Daoy (cell line): ENCODE measurements at regions not wholly inside any gene's neighbourhood (a gene's known extent, or its start where the extent isn't known, plus 50 kb on each side); places are given as distances from the start of the nearest gene placed in this dataset.
"Not testable (repeated sequence)": the region's sequence is repeated elsewhere in the genome, so short reads cannot be mapped to it uniquely, and the experiment has no call there.

Source experiments
- DNase-seq: peaks from one replicate; pipeline ENCODE4 v3.0.0-alpha.2; 2015; ENCODE audit warnings: low read depth

DNA sequence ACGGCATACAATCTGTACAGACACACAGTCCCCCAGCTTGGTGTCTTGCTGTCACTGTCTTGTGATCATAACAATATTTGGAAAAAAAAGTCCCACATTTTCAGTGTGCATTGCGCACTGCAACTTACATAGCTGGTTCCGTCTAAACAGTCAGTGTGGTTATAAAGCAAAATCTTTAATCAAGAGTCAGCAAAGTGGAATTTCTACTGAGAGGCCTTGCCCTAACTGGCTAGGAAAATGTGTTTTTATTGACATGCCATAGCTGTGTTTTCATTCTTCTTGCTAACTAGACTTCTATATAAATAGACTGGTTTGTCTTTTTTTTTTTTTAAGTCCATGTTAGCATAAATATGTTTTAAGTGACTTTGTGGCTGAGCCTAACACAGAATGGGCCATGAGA, 174.8 kb downstream of the POLR2M start:
- DNase-seq: no peak

DNA sequence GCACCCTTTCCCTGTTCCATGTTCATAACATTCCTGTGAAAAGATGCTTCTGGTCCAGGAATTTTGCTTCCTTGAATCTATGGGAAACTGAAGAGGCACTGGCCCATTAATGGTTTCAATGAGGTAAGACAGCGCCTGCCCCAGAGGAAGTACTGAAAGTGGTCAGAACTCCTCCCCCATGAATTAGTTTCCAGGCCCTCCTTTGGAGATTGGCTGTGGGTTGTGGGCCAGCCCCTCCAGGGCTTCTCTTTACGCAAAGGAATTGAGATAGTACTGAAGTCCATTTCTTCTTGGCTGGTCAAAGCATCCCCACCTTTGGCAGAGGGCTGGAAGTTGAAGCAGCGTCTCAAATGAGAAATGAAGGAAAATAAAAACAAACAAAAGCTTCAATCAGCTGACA, 175.5 kb downstream of the POLR2M start:
- no peak for DNase-seq

DNA sequence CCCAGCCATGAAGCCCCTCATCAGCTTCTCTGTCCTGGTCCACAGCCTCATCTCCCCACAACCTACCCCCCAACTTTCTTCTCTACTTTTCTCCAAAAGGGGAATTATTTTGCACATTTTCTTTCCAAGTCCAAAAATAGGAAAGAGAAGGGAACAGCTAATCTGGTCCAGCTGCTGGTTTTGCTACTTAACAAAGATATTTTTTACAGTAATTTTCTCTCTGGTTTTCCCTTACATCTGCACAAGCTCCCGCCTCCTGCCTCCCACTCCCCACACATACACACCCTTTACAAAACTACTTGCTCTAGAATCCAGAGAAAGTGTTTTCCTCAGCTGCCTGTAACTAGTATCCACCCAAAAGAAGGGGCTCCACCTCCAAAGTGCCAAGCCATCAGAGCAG, 177.2 kb downstream of the POLR2M start:
- no peak for DNase-seq

DNA sequence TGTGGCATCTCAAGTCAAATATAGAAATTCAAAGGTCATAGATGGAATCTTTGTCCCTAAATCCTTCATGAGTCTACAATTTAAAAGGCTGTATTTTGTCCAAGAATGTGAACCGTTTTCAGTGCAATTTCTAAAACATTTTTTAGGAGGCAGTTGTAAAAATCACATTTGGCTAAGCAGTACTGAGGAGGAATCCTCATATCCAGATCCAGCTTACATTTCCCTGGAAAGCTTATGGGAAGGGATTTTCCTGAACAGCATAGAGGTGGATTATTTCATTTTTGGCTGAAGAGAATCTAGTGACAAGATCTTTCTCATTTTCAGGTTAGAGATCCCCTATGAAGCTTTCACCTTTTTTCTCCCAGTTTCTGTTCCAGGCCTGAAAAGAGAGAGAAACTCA, 178.4 kb downstream of the POLR2M start:
- DNase-seq: no peak

DNA sequence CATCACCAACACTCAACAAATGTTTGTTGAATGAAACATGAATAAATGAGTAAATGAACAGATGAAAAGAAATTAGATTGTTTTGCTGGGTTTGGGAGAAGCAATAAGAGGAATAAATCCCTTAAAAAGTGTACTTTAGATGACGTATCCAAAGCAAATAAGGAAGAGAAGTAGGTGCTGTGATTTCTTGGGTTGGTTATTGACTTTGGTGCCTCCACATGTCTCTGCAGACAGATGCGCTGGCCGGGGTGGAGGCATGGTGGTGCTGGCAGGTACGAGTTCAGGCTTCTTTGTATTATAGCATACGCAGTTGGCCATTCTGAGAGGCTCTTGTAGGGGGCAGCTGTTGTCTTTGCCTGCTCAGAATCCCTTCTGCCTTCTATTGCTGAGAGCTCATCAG, 178.9 kb downstream of the POLR2M start:
- no peak for DNase-seq

DNA sequence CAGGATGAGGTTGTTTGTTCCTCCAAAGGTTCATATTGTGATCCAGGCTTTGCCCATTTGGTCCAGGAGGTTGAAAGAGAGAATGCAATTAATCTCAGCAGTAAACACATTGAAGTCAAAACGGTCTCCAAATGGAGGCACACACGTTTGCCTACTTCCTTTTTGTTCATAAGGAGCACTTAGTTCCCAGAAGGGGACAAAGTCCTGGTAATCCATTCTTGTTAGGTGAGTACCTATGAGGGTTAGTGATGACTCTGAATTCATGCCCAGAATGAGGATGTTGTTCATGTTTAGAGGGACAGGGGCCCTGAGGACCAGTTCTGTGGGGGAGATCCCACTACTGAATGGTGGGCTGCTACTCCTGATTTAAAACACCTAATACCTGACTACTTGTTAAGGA, 177.7 kb downstream of the ALDH1A2 start:
- DNase-seq: no peak

DNA sequence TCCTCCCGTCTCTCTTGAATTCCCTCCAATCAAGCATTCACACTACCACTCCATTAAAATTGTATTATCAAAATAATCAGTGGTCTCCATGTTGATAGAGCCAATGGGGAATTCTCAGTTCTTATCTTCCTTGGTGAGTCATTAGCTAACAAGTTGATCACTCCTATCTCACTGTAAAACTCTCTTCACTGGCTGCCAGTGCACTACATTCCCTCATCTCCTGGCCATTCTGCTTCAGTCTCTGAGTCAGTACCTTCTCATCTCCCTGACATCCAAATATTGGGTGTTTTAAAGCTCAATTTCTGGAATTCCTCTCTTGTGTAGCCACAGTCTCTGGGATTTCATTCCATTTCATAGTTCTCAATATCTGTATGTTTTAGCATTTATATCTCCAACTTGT, 175.2 kb downstream of the ALDH1A2 start:
- DNase-seq: peak; percentile 48

DNA sequence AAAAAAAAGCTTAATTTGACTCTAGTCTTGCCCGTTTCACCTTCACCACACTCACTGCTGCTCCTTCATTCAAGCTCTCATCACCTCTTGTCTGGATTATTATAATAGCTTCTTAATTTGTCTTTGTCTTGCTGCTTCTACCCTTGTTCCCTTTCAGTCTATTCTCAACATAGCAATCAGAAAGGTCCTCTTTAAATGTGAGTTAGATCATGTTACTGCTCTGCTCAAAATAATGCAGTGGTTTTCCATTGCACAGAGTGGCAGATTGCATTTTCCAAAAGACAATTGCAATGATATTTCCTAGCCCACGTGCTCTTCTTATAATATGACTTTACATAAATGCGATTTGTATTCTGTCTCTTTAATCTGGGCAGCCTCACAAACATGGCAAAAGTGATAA, 174.6 kb downstream of the ALDH1A2 start:
- no peak for DNase-seq

DNA sequence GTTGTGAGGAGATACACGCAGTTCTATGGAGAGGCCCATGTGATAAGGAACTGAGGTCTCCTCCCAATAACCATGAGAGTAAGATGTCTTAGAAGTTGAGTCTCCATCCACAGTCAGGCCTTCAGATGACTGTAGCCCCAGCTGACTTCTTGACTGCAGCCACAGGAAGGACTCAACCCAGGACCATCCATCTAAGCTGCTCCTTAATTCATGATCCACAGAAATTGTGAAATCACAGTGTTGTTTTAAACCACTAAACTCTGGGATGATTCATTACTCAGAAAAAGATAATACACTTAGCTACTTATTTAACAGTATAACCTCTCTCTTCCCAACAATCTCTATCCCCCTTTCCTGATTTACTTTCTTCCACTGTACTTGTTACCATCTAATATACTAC, 173.3 kb downstream of the ALDH1A2 start:
- DNase-seq: no peak

DNA sequence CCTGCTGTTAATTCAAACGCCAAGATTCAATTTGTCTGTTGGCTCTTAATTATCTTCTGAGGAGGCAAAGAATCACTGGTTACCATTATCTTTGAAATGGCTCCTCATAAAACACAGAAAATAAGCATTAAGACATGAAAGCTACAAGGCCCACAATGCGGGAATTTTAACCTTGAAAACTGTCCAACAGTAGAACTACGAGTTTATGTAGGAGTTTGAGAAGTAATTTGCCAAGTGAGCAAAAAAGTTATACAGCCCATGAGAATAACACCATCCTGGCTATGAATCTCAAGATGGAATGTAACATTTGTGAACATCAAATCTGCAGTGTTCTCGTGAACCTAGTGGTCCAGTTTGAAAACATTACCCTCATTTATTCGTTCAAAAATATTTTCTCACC, 172.5 kb downstream of the ALDH1A2 start:
- no peak for DNase-seq

DNA sequence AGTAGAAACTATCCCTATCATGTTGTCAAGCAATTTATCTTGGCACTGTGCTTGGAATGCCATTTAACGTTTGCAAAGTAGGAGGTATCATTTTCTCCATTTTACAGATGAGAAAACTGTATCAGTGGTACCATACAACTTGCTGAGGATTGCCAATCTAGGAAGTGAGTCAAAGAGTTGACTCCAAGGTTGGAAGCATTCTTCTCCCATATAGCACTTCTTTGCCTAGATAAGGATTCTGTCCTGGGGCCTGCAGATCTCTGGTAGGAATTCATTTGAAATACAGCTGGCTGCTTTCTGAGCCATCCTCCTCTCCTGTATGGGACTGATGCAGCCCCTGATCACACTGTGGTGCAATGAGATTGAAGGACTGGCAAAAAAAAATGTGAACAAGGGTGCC, 170.2 kb downstream of the ALDH1A2 start:
- no peak for DNase-seq

DNA sequence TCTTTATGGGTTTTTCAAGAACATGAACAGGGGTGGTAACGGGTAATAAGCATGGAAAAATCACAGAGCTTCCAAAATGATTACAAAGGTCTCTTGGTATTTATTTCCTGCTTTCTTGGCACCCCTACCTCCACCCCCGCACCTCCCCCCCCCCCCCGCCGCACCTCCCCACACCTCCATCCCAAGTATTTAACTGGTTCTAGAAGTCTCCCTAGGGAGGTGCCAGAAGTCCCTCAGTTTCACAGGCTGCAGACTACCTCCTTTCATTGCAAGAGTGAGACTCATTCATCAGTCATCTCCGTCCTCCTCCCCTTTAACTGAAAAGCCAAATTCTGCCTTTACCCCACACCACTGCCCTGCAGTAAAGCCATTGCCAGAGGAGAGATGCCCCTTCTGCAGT, 169.4 kb downstream of the ALDH1A2 start:
- DNase-seq: no peak

DNA sequence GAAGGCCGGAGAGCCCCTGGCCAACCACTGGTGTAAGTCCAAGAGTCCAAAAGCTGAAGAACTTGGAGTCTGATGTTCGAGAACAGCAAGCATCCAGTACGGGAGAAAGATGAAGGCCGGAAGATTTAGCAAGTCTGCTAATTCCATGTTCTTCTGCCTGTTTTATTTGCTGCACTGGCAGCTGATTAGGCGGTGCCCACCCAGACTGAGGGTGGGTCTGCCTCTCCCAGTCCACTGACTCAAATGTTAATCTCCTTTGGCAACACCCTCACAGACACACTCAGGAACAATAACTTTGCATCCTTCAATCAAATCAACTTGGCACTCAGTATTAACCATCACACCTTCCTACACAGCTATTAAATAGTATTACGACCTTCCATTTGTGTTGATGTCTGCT, 168.6 kb downstream of the ALDH1A2 start:
- DNase-seq: not testable (repeated sequence)

DNA sequence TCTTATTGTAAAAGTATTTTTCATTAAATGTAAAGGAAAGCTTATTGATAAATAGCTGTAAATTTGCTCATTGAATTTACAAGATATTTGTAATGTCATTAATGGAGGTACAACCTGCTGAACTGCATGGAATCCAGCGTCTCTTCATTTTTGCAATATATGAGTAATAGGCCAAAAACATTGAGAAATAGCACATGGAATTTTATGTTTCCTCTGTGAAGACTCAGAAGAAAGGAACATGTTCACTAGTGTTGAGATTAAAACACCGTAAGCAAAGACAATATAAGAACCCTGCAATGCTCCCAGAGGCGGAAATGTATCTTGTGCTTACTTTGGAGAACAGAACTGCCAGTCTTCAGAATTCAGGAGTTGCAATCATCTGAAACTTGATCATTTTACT, 167.6 kb downstream of the ALDH1A2 start:
- no peak for DNase-seq

DNA sequence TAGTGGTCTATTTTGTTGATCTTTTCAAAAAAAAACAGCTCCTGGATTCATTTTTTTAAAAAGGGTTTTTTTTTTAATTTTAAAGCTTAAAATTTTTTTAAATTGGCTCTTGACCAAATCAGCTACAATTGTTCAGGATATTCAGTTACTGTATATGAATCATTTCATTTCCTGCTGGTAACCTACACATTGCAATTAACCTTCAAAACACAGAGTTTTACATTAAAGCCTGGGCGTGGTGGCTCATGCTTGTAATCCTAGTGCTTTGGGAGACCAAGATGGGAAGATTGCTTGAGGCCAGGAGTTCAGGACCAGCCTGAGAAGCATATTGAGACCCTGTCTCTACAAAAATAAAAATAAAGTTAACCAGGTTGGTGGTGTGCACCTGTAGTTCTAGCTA, 163.4 kb downstream of the ALDH1A2 start:
- peak; percentile 25 for DNase-seq
